ENCODE measurements at regions not wholly inside any gene's neighbourhood (a gene's known extent, or its start where the extent isn't known, plus 50 kb on each side); places are given as distances from the start of the nearest gene placed in this dataset.

GRCh38 chr17:43315369-43315768 lies 81.6 kb upstream of the RNU2-1 start:
- no peak for TF ChIP-seq MAX (IDR thresholded peaks at IDR 0.05)
- TF ChIP-seq CTCF (IDR thresholded peaks at IDR 0.05; ENCODE audit: control extremely low read depth in 1 of 3, insufficient read depth in 1 of 3, low read depth in 1 of 3, low read length in 3 of 3) = no peak
- no peak for TF ChIP-seq POU5F1 (IDR thresholded peaks at IDR 0.05; ENCODE audit: low read depth, low read length)

Data from H1 (cell line).